Stomach (tissue), 8 donors: ENCODE measurements at regions not wholly inside any gene's neighbourhood (a gene's known extent, or its start where the extent isn't known, plus 50 kb on each side); places are given as distances from the start of the nearest gene placed in this dataset.
A peak's percentile ranks its signal among the peaks of the same experiment; 100 is the strongest.

Experiments used
- DNase-seq, 2 donors: peaks; one replicate each; pipeline versions ENCODE4 v3.0.0 to v3.0.0-alpha.2; 2013 to 2019
- H3K27ac ChIP-seq, 5 donors: fragments of 200-600 bp in 4 of 5; sonication (generic) in 4 of 5; one replicate each; pipeline ENCODE4 v1.5.1; 2013 to 2019; ENCODE audit warnings: mild to moderate bottlenecking in 1 of 5, moderate library complexity in 1 of 5
- H3K27me3 ChIP-seq, 3 donors: fragments of 200-600 bp; sonication (generic); one replicate each; pipeline ENCODE4 v1.5.1; 2017 to 2019; ENCODE audit warnings: mixed run types in 1 of 3
- H3K36me3 ChIP-seq, 4 donors: fragments of 200-600 bp; sonication (generic); 1 replicate in 3 of 4; 2 replicates in 1 of 4; pipeline ENCODE4 v1.5.1; 2016 to 2019
- H3K4me1 ChIP-seq, 4 donors: fragments of 200-600 bp; sonication (generic); one replicate each; pipeline ENCODE4 v1.5.1; 2016 to 2019
- H3K4me3 ChIP-seq, 4 donors: fragments of 200-600 bp; sonication (generic) in 3 of 4; one replicate each; pipeline ENCODE4 v1.5.1; 2016 to 2019; ENCODE audit warnings: mild to moderate bottlenecking in 1 of 4
- H3K9me3 ChIP-seq, 4 donors: fragments of 200-600 bp; sonication (generic); one replicate each; pipeline ENCODE4 v1.5.1; 2016 to 2019
- EP300 ChIP-seq: sonication (generic); formaldehyde crosslinking; IDR thresholded peaks from one replicate; pipeline ENCODE4 v1.6.1; 2017; ENCODE audit warnings: antibody characterized with exemption
- POLR2A ChIP-seq, 4 donors: fragments of 450-650 bp; IDR thresholded peaks; one replicate each; pipeline ENCODE4 v1.6.1; 2016; ENCODE audit warnings: antibody characterized with exemption in 4 of 4, control low read depth in 2 of 4, mild to moderate bottlenecking in 1 of 4, moderate library complexity in 1 of 4
- POLR2AphosphoS5 ChIP-seq, 3 donors: sonication (generic); formaldehyde crosslinking; IDR thresholded peaks; one replicate each; pipeline ENCODE4 v1.6.1; 2016; ENCODE audit warnings: antibody characterized with exemption in 3 of 3
- WGBS, 5 donors: extraction: QIAGEN DNeasy Blood & Tissue Kit in 3 of 5; methylation state at CpG; one replicate each; pipeline versions ENCODE4 v1.1.5 to v1.1.7; 2013 to 2018; 5-methylcytosine and 5-hydroxymethylcytosine counted together
- intact Hi-C: fragments of 100-400 bp; cut with DNase I; formaldehyde crosslinking; loops from one replicate; pipeline ENCODE4 v1.15.1; 2023; ENCODE audit warnings: low total_unique reads
- TF ChIP-seq, protein P1 (sequence below), 7 experiments: fragments of 450-650 bp in 4 of 7; fragments of 200-600 bp in 3 of 7; sonication (generic) in 3 of 7; IDR thresholded peaks; one replicate each; pipeline ENCODE4 v1.5.1; 2016 to 2019; ENCODE audit warnings: antibody characterized with exemption in 7 of 7, control low read depth in 2 of 7, mild to moderate bottlenecking in 1 of 7
- donor health status: healthy with polysubstance abuse.
- donor health status: Bipolar disorder and iron deficiency.
- donor health status: healthy.

DNA sequence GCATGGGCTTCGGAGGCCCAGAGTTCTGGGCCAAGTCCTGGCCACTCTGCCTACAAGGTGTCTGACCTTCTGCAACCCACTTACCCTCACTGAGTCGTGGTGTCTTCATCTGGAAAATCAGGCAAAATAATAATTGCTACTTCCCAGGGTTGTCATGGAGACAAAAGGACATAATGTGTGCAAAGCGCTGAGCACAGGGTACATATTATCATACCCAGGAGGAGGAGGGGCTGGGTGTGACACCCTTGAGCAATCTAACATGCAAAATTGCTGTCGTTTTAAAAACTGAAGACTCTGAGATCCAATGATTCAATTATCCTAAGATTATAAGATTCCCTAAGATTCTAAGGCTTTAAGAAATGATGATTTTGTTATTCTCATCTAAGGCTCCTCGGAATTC lies 459.5 kb downstream of the PTPRU start:
- intact Hi-C loops, result no loop called here
- TF ChIP-seq POLR2AphosphoS5 (IDR thresholded peaks at IDR 0.05) (no peak), POLR2A (IDR thresholded peaks at IDR 0.05) (no peak)
- H3K4me3 ChIP-seq, result no peak overlapping the region
- peak in 1 of 2 donors; percentile 18 for DNase-seq
- peaks cover 0 to 46% (median 0%) of the 10 kb centered on the region in 3 donors for H3K27me3 ChIP-seq
- no peak overlapping the region for H3K27ac ChIP-seq
- no peaks in the 10 kb centered on the region for H3K36me3 ChIP-seq
- peaks cover 0 to 17% (median 5%) of the 10 kb centered on the region in 4 donors for H3K9me3 ChIP-seq
- WGBS, 5 donors, result 56 to 72% (median 63%) methylated on average over 5 of the region's 5 CpGs
- no peaks in the 10 kb centered on the region for H3K4me1 ChIP-seq

DNA sequence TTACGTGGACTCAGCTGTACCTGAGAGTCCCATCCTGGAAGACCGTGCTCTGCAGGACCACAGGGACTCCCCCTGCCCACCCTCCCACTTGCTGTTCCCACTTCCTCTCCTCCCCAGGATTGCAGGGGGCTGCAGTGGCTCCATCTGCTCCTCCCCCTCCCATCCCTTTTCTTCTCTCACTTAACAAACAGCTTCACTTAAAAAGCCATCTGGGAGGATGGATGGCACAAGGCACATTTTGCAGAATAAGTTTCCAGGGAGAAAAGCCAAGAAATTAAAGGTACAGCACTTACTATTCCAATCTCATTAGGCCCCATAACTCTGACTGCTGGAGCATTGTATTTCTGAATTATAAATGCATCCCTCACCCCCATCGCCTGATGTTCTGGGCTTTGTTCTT lies 458.7 kb downstream of the PTPRU start:
- Histone ChIP-seq H3K36me3 (no peaks in the 10 kb centered on the region), H3K27ac (no peak overlapping the region), H3K9me3 (peaks cover 0 to 17% (median 5%) of the 10 kb centered on the region in 4 donors), H3K27me3 (peaks cover 0 to 54% (median 5%) of the 10 kb centered on the region in 3 donors), H3K4me1 (no peaks in the 10 kb centered on the region), H3K4me3 (no peak overlapping the region)
- TF ChIP-seq POLR2AphosphoS5 (IDR thresholded peaks at IDR 0.05) (no peak), POLR2A (IDR thresholded peaks at IDR 0.05) (no peak), EP300 (no peak)
- TF ChIP-seq, protein P1, sequence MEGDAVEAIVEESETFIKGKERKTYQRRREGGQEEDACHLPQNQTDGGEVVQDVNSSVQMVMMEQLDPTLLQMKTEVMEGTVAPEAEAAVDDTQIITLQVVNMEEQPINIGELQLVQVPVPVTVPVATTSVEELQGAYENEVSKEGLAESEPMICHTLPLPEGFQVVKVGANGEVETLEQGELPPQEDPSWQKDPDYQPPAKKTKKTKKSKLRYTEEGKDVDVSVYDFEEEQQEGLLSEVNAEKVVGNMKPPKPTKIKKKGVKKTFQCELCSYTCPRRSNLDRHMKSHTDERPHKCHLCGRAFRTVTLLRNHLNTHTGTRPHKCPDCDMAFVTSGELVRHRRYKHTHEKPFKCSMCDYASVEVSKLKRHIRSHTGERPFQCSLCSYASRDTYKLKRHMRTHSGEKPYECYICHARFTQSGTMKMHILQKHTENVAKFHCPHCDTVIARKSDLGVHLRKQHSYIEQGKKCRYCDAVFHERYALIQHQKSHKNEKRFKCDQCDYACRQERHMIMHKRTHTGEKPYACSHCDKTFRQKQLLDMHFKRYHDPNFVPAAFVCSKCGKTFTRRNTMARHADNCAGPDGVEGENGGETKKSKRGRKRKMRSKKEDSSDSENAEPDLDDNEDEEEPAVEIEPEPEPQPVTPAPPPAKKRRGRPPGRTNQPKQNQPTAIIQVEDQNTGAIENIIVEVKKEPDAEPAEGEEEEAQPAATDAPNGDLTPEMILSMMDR (IDR thresholded peaks at IDR 0.05), result no peak
- intact Hi-C loops, result no loop called here
- WGBS, 5 donors, result 55 to 67% (median 59%) methylated on average over 3 of the region's 3 CpGs
- no peak for DNase-seq

DNA sequence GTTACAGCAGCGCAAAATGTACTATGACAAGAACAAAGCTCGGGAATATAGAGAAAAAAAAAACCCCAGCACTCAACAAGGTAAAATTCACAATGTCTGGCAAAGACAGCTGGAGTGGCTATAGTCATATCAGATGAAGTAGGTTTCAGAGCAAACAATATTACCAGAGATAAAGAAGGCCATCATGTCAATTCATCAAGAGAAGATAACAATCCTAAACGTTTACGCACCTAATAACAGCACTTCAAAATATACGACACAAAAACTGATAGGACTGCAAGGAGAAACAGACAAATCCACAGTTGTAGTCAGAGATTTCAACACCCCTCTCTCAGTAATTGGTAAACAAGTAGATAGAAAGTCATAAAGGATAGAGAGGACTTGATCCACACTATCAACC lies 455.2 kb downstream of the PTPRU start:
- TF ChIP-seq EP300 (no peak), POLR2A (IDR thresholded peaks at IDR 0.05) (no peak), POLR2AphosphoS5 (IDR thresholded peaks at IDR 0.05) (no peak)
- TF ChIP-seq, protein P1 (IDR thresholded peaks at IDR 0.05), result no peak
- Histone ChIP-seq H3K4me1 (peaks cover 0 to 6% (median 0%) of the 10 kb centered on the region in 4 donors), H3K27ac (no peak overlapping the region), H3K4me3 (no peak overlapping the region), H3K27me3 (peaks cover 0 to 51% (median 25%) of the 10 kb centered on the region in 3 donors), H3K9me3 (peaks cover 0 to 17% (median 5%) of the 10 kb centered on the region in 4 donors), H3K36me3 (no peaks in the 10 kb centered on the region)
- no peak for DNase-seq
- intact Hi-C loops, result no loop called here
- WGBS, 5 donors, result 51 to 74% (median 61%) methylated on average over 5 of the region's 5 CpGs

DNA sequence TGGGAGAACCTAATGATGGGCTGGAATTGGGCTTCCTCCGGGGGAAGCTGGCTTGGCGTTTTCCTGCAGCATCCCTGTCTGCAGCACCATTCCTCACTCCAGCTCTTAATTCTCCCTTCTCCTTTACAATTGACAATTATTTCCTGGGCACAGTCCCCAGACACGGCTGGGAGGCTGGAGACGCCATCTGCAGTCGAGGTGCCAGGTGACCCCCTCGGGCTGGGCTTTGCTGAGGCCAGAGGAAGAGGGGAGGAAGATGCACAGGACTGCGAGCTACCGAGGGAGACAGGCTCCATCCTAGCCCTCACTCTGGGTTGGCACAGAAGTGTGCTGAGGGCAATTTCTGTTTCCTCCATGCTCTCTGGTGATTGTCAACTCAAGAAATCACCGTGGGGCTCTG lies 453.8 kb downstream of the PTPRU start:
- WGBS, 5 donors, result 60 to 76% (median 74%) methylated on average over 9 of the region's 9 CpGs
- no peak overlapping the region for H3K27ac ChIP-seq
- intact Hi-C loops, result no loop called here
- H3K9me3 ChIP-seq, result peaks cover 0 to 17% (median 5%) of the 10 kb centered on the region in 4 donors
- H3K27me3 ChIP-seq, result peaks cover 3 to 61% (median 26%) of the 10 kb centered on the region in 3 donors
- TF ChIP-seq EP300 (no peak), POLR2A (IDR thresholded peaks at IDR 0.05) (no peak), POLR2AphosphoS5 (IDR thresholded peaks at IDR 0.05) (no peak)
- TF ChIP-seq, protein P1 (IDR thresholded peaks at IDR 0.05), result no peak
- no peak overlapping the region for H3K4me3 ChIP-seq
- H3K36me3 ChIP-seq, result no peaks in the 10 kb centered on the region
- H3K4me1 ChIP-seq, result peaks cover 0 to 6% (median 0%) of the 10 kb centered on the region in 4 donors
- no peak for DNase-seq

DNA sequence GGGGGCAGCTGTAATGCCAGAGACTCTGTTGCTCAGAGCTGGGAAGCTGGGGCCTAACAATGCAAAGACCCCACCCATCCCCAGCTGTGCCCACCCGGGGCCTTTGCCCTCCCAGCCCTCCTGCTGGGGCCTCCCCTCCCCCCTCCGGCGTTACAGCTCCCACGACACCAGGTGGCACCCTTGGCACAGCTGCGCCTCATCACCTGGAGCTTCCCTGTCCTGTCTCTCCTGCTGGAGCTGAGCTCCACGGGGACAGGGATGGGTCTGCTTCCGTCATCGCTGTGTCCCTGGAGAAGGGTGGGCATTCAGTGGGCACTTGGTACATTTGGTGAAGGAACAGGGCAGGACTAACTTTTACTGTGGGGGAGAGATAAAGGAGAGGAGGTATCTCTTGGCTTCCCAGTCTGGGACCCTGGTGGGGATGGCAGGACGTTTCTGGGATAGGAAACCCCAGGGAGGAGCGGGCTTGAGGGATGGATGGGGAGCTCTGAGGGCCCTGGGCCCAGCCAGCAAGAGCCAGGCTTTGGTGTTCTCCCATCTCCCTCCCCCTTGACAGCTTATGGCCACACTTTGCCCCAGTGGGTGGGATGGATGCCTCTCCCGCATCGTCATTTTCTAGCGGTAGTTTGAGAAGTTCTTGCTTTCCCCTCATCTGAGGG lies 453.2 kb downstream of the PTPRU start:
- peaks cover 0 to 6% (median 0%) of the 10 kb centered on the region in 4 donors for H3K4me1 ChIP-seq
- no peak overlapping the region for H3K27ac ChIP-seq
- no peak for TF ChIP-seq EP300
- peaks cover 3 to 67% (median 26%) of the 10 kb centered on the region in 3 donors for H3K27me3 ChIP-seq
- WGBS, 5 donors, result 63 to 76% (median 66%) methylated on average over 11 to 13 of the region's 13 CpGs
- intact Hi-C loops, result no loop called here
- DNase-seq, result no peak
- no peaks in the 10 kb centered on the region for H3K36me3 ChIP-seq
- H3K4me3 ChIP-seq, result no peak overlapping the region
- H3K9me3 ChIP-seq, result peaks cover 0 to 17% (median 5%) of the 10 kb centered on the region in 4 donors
